Left lung (tissue), 4 donors: ENCODE measurements at regions not wholly inside any gene's neighbourhood (a gene's known extent, or its start where the extent isn't known, plus 50 kb on each side); places are given as distances from the start of the nearest gene placed in this dataset.
A peak's percentile ranks its signal among the peaks of the same experiment; 100 is the strongest.

Experiments
- ATAC-seq: fragments of 200-7000 bp; cut with Tn5 transposase; one replicate; pipeline ENCODE4 v1.9.1; 2020; ENCODE audit warnings: moderate library complexity
- DNase-seq, 4 donors: peaks; one replicate each; pipeline ENCODE4 v3.0.0-alpha.2; 2013 to 2020
- H3K27ac ChIP-seq, 2 donors: fragments of 200-600 bp; sonication (generic) in 1 of 2; one replicate each; pipeline versions ENCODE4 v1.5.0 to v1.8.0; 2020 to 2021
- H3K27me3 ChIP-seq, 2 donors: fragments of 200-600 bp; sonication (generic) in 1 of 2; one replicate each; pipeline versions ENCODE4 v1.5.0 to v1.8.0; 2020 to 2021
- H3K36me3 ChIP-seq, 2 donors: fragments of 200-600 bp; sonication (generic) in 1 of 2; one replicate each; pipeline versions ENCODE4 v1.5.0 to v1.8.0; 2020 to 2021
- H3K4me1 ChIP-seq, 2 donors: fragments of 200-600 bp; one replicate each; pipeline ENCODE4 v1.8.0; 2021
- H3K4me3 ChIP-seq, 2 donors: fragments of 200-600 bp; sonication (generic) in 1 of 2; one replicate each; pipeline versions ENCODE4 v1.5.0 to v1.8.0; 2020 to 2021; ENCODE audit warnings: mild to moderate bottlenecking in 1 of 2
- H3K9me3 ChIP-seq, 2 donors: fragments of 200-600 bp; sonication (generic) in 1 of 2; one replicate each; pipeline versions ENCODE4 v1.5.0 to v1.8.0; 2020 to 2021
- CTCF ChIP-seq, 2 donors: fragments of 200-600 bp; sonication (generic) in 1 of 2; IDR thresholded peaks; one replicate each; pipeline versions ENCODE4 v1.5.0 to v1.8.0; 2021; ENCODE audit warnings: antibody characterized with exemption in 2 of 2
- intact Hi-C, 2 donors: fragments of 100-400 bp; cut with DNase I; formaldehyde crosslinking; loops; one replicate each; pipeline versions ENCODE4 v1.11.2 to v1.14.2; 2022
- donor health status: DM: no; HTN: yes; CAD: no.
- donor health status: DM: no; HTN: no; CAD: no.

DNA sequence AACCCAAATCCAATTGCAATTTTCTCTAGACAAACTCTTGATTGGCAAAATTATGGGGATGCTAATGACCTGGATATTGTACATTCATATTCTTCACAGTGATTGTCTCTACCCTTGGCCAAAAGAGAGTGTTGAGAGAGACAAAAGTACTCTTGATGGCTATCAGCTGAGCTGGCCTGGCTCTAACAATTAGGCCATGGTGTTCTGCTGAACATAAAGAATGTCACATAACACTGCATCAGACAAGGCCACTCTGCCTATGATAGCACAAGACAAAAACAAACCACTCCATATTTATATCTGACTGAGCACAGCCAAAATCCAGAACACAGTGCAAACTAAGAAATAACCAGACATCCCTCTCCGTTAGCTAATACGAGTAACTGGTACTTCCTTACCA, 101.7 kb downstream of the ADAMTS1 start:
- intact Hi-C loops = no loop called here
- no peaks in the 10 kb centered on the region for H3K9me3 ChIP-seq
- H3K4me1 ChIP-seq = no peaks in the 10 kb centered on the region
- H3K27ac ChIP-seq = no peak overlapping the region
- ATAC-seq = no peak
- DNase-seq = no peak
- H3K4me3 ChIP-seq = no peak overlapping the region
- TF ChIP-seq CTCF (IDR thresholded peaks at IDR 0.05) = no peak
- no peaks in the 10 kb centered on the region for H3K36me3 ChIP-seq
- no peaks in the 10 kb centered on the region for H3K27me3 ChIP-seq

DNA sequence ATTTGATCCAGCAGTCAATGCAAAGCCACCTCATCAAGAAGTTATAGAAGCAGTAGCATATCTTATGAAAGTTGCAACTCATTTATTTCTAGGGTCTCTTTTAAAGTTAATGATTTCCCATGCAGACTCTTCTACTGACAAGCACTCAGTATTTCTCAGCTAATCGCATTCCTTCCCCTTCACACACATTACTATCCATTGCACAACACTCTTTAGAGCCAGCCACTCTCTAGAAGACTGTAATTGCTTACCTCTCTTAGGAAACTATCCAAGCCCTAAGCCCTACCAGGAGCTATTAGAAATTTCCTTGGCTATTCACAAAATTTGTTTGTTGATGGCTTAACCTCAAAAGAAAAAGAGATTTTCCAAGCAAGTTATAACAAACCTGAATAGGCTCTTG, 106.0 kb downstream of the ADAMTS1 start:
- Histone ChIP-seq H3K4me3 (no peak overlapping the region), H3K9me3 (no peaks in the 10 kb centered on the region), H3K27ac (no peak overlapping the region), H3K4me1 (no peaks in the 10 kb centered on the region), H3K36me3 (no peaks in the 10 kb centered on the region), H3K27me3 (no peaks in the 10 kb centered on the region)
- intact Hi-C loops = no loop called here
- peak in 1 of 4 donors; percentile 62 for DNase-seq
- TF ChIP-seq CTCF (IDR thresholded peaks at IDR 0.05) = no peak
- ATAC-seq = peak; percentile 96

DNA sequence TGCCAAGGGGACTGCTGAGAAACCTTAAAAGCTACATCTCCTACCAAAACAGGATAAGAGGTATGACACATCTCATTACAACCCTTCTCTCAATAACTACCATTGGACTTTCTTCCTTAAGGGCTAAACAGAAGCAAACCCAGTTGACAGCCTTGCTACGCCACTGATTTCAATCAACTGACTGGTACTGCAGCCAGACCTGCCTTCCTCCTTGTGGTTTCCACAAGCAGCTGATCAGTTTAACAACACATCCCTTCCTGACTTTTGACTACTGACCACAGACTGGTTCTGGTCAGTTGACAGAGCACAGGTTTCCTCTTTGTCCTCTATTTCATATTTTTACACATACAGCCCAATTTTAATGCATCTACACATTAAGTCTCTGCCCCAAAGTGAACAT, 108.8 kb downstream of the ADAMTS1 start:
- H3K36me3 ChIP-seq = no peaks in the 10 kb centered on the region
- DNase-seq (no peak), ATAC-seq (no peak)
- intact Hi-C loops = no loop called here
- no peaks in the 10 kb centered on the region for H3K4me1 ChIP-seq
- no peaks in the 10 kb centered on the region for H3K9me3 ChIP-seq
- H3K4me3 ChIP-seq = no peak overlapping the region
- no peak overlapping the region for H3K27ac ChIP-seq
- no peaks in the 10 kb centered on the region for H3K27me3 ChIP-seq
- no peak for TF ChIP-seq CTCF (IDR thresholded peaks at IDR 0.05)

DNA sequence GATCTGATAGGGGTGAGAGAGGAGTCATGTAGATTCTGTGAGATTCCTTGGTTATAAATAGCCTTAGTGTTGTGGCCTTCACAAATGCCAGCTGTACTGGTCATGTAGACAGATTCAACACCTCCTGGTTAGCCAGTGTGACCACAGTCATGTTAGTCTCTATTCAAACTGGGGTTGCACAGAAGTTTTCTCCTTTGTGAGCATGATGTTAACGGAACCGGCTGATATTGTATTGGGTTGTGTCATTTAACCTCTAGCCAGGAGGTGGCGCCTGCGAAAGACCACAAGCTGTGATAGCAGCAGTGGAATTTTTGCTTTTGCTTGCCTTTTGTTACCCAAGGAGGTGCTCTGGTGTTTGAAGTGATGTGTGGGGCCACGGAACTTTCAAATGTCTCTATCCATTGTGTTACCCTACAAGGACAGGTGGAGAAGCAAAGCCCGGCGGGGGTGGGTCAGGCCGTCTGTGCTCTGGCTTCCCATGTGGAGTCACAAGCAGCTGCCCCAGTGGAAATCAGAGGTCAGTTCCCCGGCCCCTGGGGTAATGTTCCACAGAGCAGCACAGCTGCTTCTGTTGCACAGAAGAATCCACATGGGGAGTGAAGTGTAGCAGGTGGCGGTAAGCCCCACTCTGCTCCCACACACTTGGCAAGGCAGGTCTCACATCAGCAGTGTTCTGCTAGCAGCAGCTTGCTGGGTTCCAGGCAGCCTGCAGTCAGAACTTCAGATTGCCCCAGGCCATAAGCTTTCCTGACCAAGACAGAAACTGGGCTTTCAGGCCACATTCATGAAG, 112.6 kb downstream of the ADAMTS1 start:
- ATAC-seq (peak; percentile 91), DNase-seq (peak in 1 of 4 donors; percentile 55)
- Histone ChIP-seq H3K9me3 (no peaks in the 10 kb centered on the region), H3K27me3 (no peaks in the 10 kb centered on the region), H3K36me3 (no peaks in the 10 kb centered on the region), H3K4me3 (no peak overlapping the region), H3K27ac (no peak overlapping the region), H3K4me1 (no peaks in the 10 kb centered on the region)
- intact Hi-C loops = no loop called here
- peak; percentile 46 to 54 for TF ChIP-seq CTCF (IDR thresholded peaks at IDR 0.05)

GRCh38 chr21:26719750-26720149, 125.5 kb downstream of the ADAMTS1 start:
- TF ChIP-seq CTCF (IDR thresholded peaks at IDR 0.05) = no peak
- DNase-seq (peak in 1 of 4 donors; percentile 70), ATAC-seq (no peak)
- H3K27ac ChIP-seq = no peak overlapping the region
- H3K4me1 ChIP-seq = no peaks in the 10 kb centered on the region
- H3K4me3 ChIP-seq = no peak overlapping the region
- H3K9me3 ChIP-seq = no peaks in the 10 kb centered on the region
- intact Hi-C loops = loop anchor here in 1 of 2 donors (5.0 kb wide), 1 partner anchor 837 kb away; no protein-coding TSS in a partner anchor
- H3K36me3 ChIP-seq = no peaks in the 10 kb centered on the region
- H3K27me3 ChIP-seq = no peaks in the 10 kb centered on the region
